BE2C (cell line): ENCODE measurements at regions not wholly inside any gene's neighbourhood (a gene's known extent, or its start where the extent isn't known, plus 50 kb on each side); places are given as distances from the start of the nearest gene placed in this dataset.

Experiments used
- DNase-seq: peaks from one replicate; pipeline ENCODE4 v3.0.0-alpha.2; 2020
- H3K27me3 ChIP-seq: fragments of 250-450 bp; sonication (Bioruptor Pico); 2 replicates; pipeline ENCODE4 v1.5.1; 2020; ENCODE audit warnings: mild to moderate bottlenecking
- H3K36me3 ChIP-seq: fragments of 250-450 bp; sonication (Bioruptor Pico); 2 replicates; pipeline ENCODE4 v1.5.1; 2020; ENCODE audit warnings: mild to moderate bottlenecking
- H3K4me1 ChIP-seq: fragments of 250-450 bp; sonication (Bioruptor Pico); 2 replicates; pipeline ENCODE4 v1.5.1; 2020
- H3K4me3 ChIP-seq: 2 replicates; pipeline ENCODE4 v1.5.1; 2011; ENCODE audit warnings: low read depth, low read length
- H3K9me3 ChIP-seq: fragments of 250-450 bp; sonication (Bioruptor Pico); 2 replicates; pipeline ENCODE4 v1.5.1; 2020
- CTCF ChIP-seq: IDR thresholded peaks from 2 replicates; pipeline ENCODE4 v1.5.1; 2012; ENCODE audit warnings: mild to moderate bottlenecking, low read depth, low read length

GRCh38 chr10:126813432-126813831, 91.8 kb upstream of the DOCK1 start:
- H3K9me3 ChIP-seq = no peaks in the 10 kb centered on the region
- H3K4me1 ChIP-seq = no peaks in the 10 kb centered on the region
- no peak for DNase-seq
- no peak for TF ChIP-seq CTCF
- no peaks in the 10 kb centered on the region for H3K36me3 ChIP-seq
- no peaks in the 10 kb centered on the region for H3K27me3 ChIP-seq
- H3K4me3 ChIP-seq = no peak overlapping the region

- no peaks in the 10 kb centered on the region for H3K4me1 ChIP-seq
- DNase-seq = no peak
- no peaks in the 10 kb centered on the region for H3K36me3 ChIP-seq
- no peak overlapping the region for H3K4me3 ChIP-seq
- no peaks in the 10 kb centered on the region for H3K9me3 ChIP-seq
- no peaks in the 10 kb centered on the region for H3K27me3 ChIP-seq
- no peak for TF ChIP-seq CTCF
Observed at GRCh38 chr10:126833542-126833941, 71.7 kb upstream of the DOCK1 start.

GRCh38 chr10:126836009-126836408, 69.2 kb upstream of the DOCK1 start:
- DNase-seq = no peak
- no peak for TF ChIP-seq CTCF
- Histone ChIP-seq H3K36me3 (no peaks in the 10 kb centered on the region), H3K4me1 (no peaks in the 10 kb centered on the region), H3K9me3 (no peaks in the 10 kb centered on the region), H3K27me3 (no peaks in the 10 kb centered on the region), H3K4me3 (no peak overlapping the region)

GRCh38 chr10:126838316-126838715, 66.9 kb upstream of the DOCK1 start:
- TF ChIP-seq CTCF = no peak
- no peaks in the 10 kb centered on the region for H3K9me3 ChIP-seq
- no peaks in the 10 kb centered on the region for H3K4me1 ChIP-seq
- no peaks in the 10 kb centered on the region for H3K36me3 ChIP-seq
- H3K27me3 ChIP-seq = no peaks in the 10 kb centered on the region
- no peak overlapping the region for H3K4me3 ChIP-seq
- no peak for DNase-seq

GRCh38 chr10:126839094-126839761, 66.0 kb upstream of the DOCK1 start:
- peak; percentile 21 for DNase-seq
- no peak for TF ChIP-seq CTCF
- no peak overlapping the region for H3K4me3 ChIP-seq
- H3K9me3 ChIP-seq = no peaks in the 10 kb centered on the region
- no peaks in the 10 kb centered on the region for H3K27me3 ChIP-seq
- H3K36me3 ChIP-seq = no peaks in the 10 kb centered on the region
- H3K4me1 ChIP-seq = no peaks in the 10 kb centered on the region

GRCh38 chr10:126840576-126841135, 64.6 kb upstream of the DOCK1 start:
- no peaks in the 10 kb centered on the region for H3K4me1 ChIP-seq
- no peak overlapping the region for H3K4me3 ChIP-seq
- no peak for TF ChIP-seq CTCF
- no peaks in the 10 kb centered on the region for H3K27me3 ChIP-seq
- DNase-seq = no peak
- H3K36me3 ChIP-seq = no peaks in the 10 kb centered on the region
- no peaks in the 10 kb centered on the region for H3K9me3 ChIP-seq
